H1 (cell line): ENCODE measurements at regions not wholly inside any gene's neighbourhood (a gene's known extent, or its start where the extent isn't known, plus 50 kb on each side); places are given as distances from the start of the nearest gene placed in this dataset.
A peak's percentile ranks its signal among the peaks of the same experiment; 100 is the strongest.

Experiments used
- CTCF ChIA-PET: fragments of 300-600 bp; sonication (Branson Sonifier 250); formaldehyde crosslinking; loops from one replicate; lab custom pipeline; 2021; ENCODE audit not compliant: partially characterized antibody; lab: Charles Lee
- POLR2A ChIA-PET: fragments of 300-600 bp; sonication (Branson Sonifier 250); formaldehyde crosslinking; loops from one replicate; lab custom pipeline; 2021; ENCODE audit warnings: inconsistent platforms; ENCODE audit not compliant: partially characterized antibody; lab: Charles Lee
- DNase-seq, 2 experiments: peaks; one replicate each; pipeline versions ENCODE4 v3.0.0 to v3.0.0-alpha.2; 2010 to 2022; ENCODE audit warnings: low spot score in 2 of 2, low read depth in 1 of 2, mixed read lengths in 1 of 2
- FAIRE-seq: peaks from 2 replicates; lab custom pipeline; 2011; peaks lifted over from hg19 to GRCh38; lab: Jason Lieb, UNC
- H2AFZ ChIP-seq: 2 replicates; pipeline ENCODE4 v1.8.1; 2012; ENCODE audit warnings: low read length, inconsistent platforms
- H2AK5ac ChIP-seq: 2 replicates; pipeline ENCODE4 v1.6.1; 2013; ENCODE audit warnings: low read depth, low read length
- H2BK120ac ChIP-seq: replicated peaks from 2 replicates; pipeline ENCODE3; 2013; ENCODE audit warnings: low read depth, low read length, inconsistent platforms
- H2BK12ac ChIP-seq: 2 replicates; pipeline ENCODE4 v1.6.1; 2013; ENCODE audit warnings: low read depth, low read length
- H2BK15ac ChIP-seq: 2 replicates; pipeline ENCODE4 v1.6.1; 2013; ENCODE audit warnings: low read length
- H2BK20ac ChIP-seq: 2 replicates; pipeline ENCODE4 v1.6.1; 2013; ENCODE audit warnings: low read length
- H2BK5ac ChIP-seq: 2 replicates; pipeline ENCODE4 v1.6.1; 2013; ENCODE audit warnings: low read depth, low read length
- H3K14ac ChIP-seq: 2 replicates; pipeline ENCODE4 v1.6.1; 2013; ENCODE audit warnings: inconsistent platforms; ENCODE audit not compliant: insufficient read length
- H3K18ac ChIP-seq: 2 replicates; pipeline ENCODE4 v1.6.1; 2013; ENCODE audit warnings: low read length; ENCODE audit errors: extremely low read depth
- H3K23ac ChIP-seq: 2 replicates; pipeline ENCODE4 v1.6.1; 2013; ENCODE audit warnings: inconsistent platforms; ENCODE audit not compliant: insufficient read length
- H3K23me2 ChIP-seq: 2 replicates; pipeline ENCODE4 v1.6.1; 2013; ENCODE audit warnings: low read depth, low read length
- H3K27ac ChIP-seq: 2 replicates; pipeline ENCODE4 v1.6.1; 2011; ENCODE audit warnings: low read depth, low read length, inconsistent platforms
- H3K27me3 ChIP-seq, 4 experiments: replicated peaks in 1 of 4; 1 replicate in 1 of 4; 2 replicates in 3 of 4; pipeline versions ENCODE4 v1.6.1 to v1.8.1; 2011 to 2013; ENCODE audit warnings: low read length in 3 of 4, mild to moderate bottlenecking in 3 of 4, inconsistent platforms in 2 of 4, mixed read lengths in 2 of 4, moderate library complexity in 1 of 4; ENCODE audit not compliant: control insufficient read depth in 3 of 4, insufficient read depth in 3 of 4; ENCODE audit errors: extremely low read depth in 1 of 4
- H3K36me3 ChIP-seq, 4 experiments: 2 replicates each; pipeline versions ENCODE4 v1.6.1 to v1.8.1; 2011 to 2013; ENCODE audit warnings: mild to moderate bottlenecking in 4 of 4, low read length in 3 of 4, moderate library complexity in 2 of 4, control low read depth in 1 of 4, inconsistent platforms in 1 of 4; ENCODE audit not compliant: insufficient read depth in 4 of 4, control insufficient read depth in 2 of 4
- H3K4ac ChIP-seq: replicated peaks from 2 replicates; pipeline ENCODE3; 2013; ENCODE audit warnings: low read length, low read depth, mixed read lengths, inconsistent platforms; ENCODE audit not compliant: insufficient read length
- H3K4me1 ChIP-seq, 4 experiments: replicated peaks in 1 of 4; 1 replicate in 1 of 4; 2 replicates in 3 of 4; pipeline versions ENCODE4 v1.6.1 to v1.8.1; 2011 to 2013; ENCODE audit warnings: low read length in 3 of 4, inconsistent platforms in 2 of 4, mixed read lengths in 1 of 4; ENCODE audit not compliant: insufficient read depth in 4 of 4, control insufficient read depth in 3 of 4
- H3K4me2 ChIP-seq, 2 experiments: 2 replicates each; pipeline versions ENCODE4 v1.6.1 to v1.8.1; 2011 to 2013; ENCODE audit warnings: low read depth in 2 of 2, low read length in 2 of 2, control low read depth in 1 of 2, inconsistent platforms in 1 of 2, mild to moderate bottlenecking in 1 of 2; ENCODE audit not compliant: insufficient read depth in 1 of 2
- H3K4me3 ChIP-seq, 4 experiments: fragments of 200-600, 300-600 bp in 1 of 4; sonication (generic), shearing (Covaris generic), sonication (Bioruptor Twin) in 1 of 4; 2 replicates each; pipeline versions ENCODE4 v1.5.1 to v1.8.1; 2011 to 2016; ENCODE audit warnings: low read length in 4 of 4, low read depth in 3 of 4, control low read depth in 2 of 4, inconsistent platforms in 2 of 4, mild to moderate bottlenecking in 2 of 4, mixed read lengths in 1 of 4, moderate library complexity in 1 of 4; ENCODE audit not compliant: insufficient read depth in 2 of 4; ENCODE audit errors: extremely low read depth in 1 of 4
- H3K56ac ChIP-seq: replicated peaks from 2 replicates; pipeline ENCODE3; 2013; ENCODE audit warnings: low read depth, mild to moderate bottlenecking, mixed read lengths, low read length, inconsistent platforms; ENCODE audit not compliant: insufficient read length
- H3K79me1 ChIP-seq: 2 replicates; pipeline ENCODE4 v1.6.1; 2013; ENCODE audit warnings: low read depth, low read length, control low read depth
- H3K79me2 ChIP-seq, 2 experiments: 2 replicates each; pipeline versions ENCODE4 v1.6.1 to v1.8.1; 2012 to 2013; ENCODE audit warnings: low read length in 2 of 2, mild to moderate bottlenecking in 2 of 2, inconsistent platforms in 1 of 2; ENCODE audit not compliant: insufficient read depth in 2 of 2, control insufficient read depth in 1 of 2
- H3K9ac ChIP-seq, 4 experiments: replicated peaks in 1 of 4; 1 replicate in 1 of 4; 2 replicates in 3 of 4; pipeline versions ENCODE4 v1.6.1 to v1.8.1; 2011 to 2013; ENCODE audit warnings: low read depth in 3 of 4, low read length in 3 of 4, control low read depth in 2 of 4, mild to moderate bottlenecking in 2 of 4, moderate library complexity in 2 of 4, inconsistent platforms in 1 of 4; ENCODE audit errors: extremely low read depth in 1 of 4
- H3K9me3 ChIP-seq, 2 experiments: 2 replicates each; pipeline versions ENCODE4 v1.6.1 to v1.8.1; 2012 to 2013; ENCODE audit warnings: mild to moderate bottlenecking in 2 of 2, moderate library complexity in 2 of 2, control low read depth in 1 of 2, inconsistent platforms in 1 of 2, low read depth in 1 of 2, low read length in 1 of 2, mixed read lengths in 1 of 2; ENCODE audit not compliant: insufficient read depth in 2 of 2
- H4K20me1 ChIP-seq, 2 experiments: replicated peaks in 1 of 2; 2 replicates each; pipeline versions ENCODE3 to v1.8.1; 2011 to 2013; ENCODE audit warnings: inconsistent platforms in 2 of 2, low read length in 2 of 2, mild to moderate bottlenecking in 1 of 2; ENCODE audit not compliant: insufficient read depth in 2 of 2, control insufficient read depth in 1 of 2
- H4K5ac ChIP-seq: 2 replicates; pipeline ENCODE4 v1.6.1; 2013; ENCODE audit warnings: low read length, low read depth, mixed read lengths, inconsistent platforms; ENCODE audit not compliant: insufficient read length
- H4K8ac ChIP-seq: 2 replicates; pipeline ENCODE4 v1.8.0; 2013; ENCODE audit warnings: mild to moderate bottlenecking, moderate library complexity, low read length, inconsistent platforms; ENCODE audit not compliant: insufficient read depth; ENCODE audit errors: extremely low read depth
- H4K91ac ChIP-seq: replicated peaks from 2 replicates; pipeline ENCODE3; 2013; ENCODE audit warnings: low read length, mixed read lengths, inconsistent platforms; ENCODE audit not compliant: insufficient read length
- ATF3 ChIP-seq: IDR thresholded peaks from 2 replicates; pipeline ENCODE4 v1.6.1; 2011; ENCODE audit warnings: low read depth, mild to moderate bottlenecking, low read length; ENCODE audit not compliant: insufficient read depth
- CREB1 ChIP-seq: IDR thresholded peaks from 2 replicates; pipeline ENCODE4 v1.6.1; 2012; ENCODE audit warnings: inconsistent platforms
- EZH2 ChIP-seq: fragments of 200-600 bp; sonication (generic); IDR thresholded peaks from 2 replicates; pipeline ENCODE4 v1.7.1; 2012; ENCODE audit warnings: low read depth, mild to moderate bottlenecking, moderate library complexity, low read length, inconsistent platforms; ENCODE audit not compliant: severe bottlenecking
- HDAC6 ChIP-seq: IDR thresholded peaks from one replicate; pipeline ENCODE4 v1.7.1; 2012; ENCODE audit warnings: low read depth, mild to moderate bottlenecking, inconsistent platforms, low read length, moderate library complexity
- NRF1 ChIP-seq: IDR thresholded peaks from 2 replicates; pipeline ENCODE4 v1.6.1; 2011; ENCODE audit warnings: mild to moderate bottlenecking, low read depth, low read length, improper control_type of control experiment
- RXRA ChIP-seq: IDR thresholded peaks from 2 replicates; pipeline ENCODE4 v1.6.1; 2011; ENCODE audit warnings: low read depth, mild to moderate bottlenecking, low read length, moderate library complexity; ENCODE audit not compliant: insufficient read depth
- SUZ12 ChIP-seq: fragments of 200-600 bp; sonication (generic); IDR thresholded peaks from 2 replicates; pipeline ENCODE4 v1.6.1; 2012; ENCODE audit warnings: mild to moderate bottlenecking, inconsistent platforms, low read length, moderate library complexity, mixed read lengths
- TBP ChIP-seq: IDR thresholded peaks from 2 replicates; pipeline ENCODE4 v1.6.1; 2011; ENCODE audit warnings: low read depth, low read length, improper control_type of control experiment
- WGBS, 2 experiments: shearing (Covaris generic) in 1 of 2; methylation state at CpG; one replicate each; pipeline versions ENCODE4 v1.1.6 to v1.1.7; 2013 to 2015; ENCODE audit warnings: low lambda C conversion rate in 2 of 2, mixed read lengths in 2 of 2, inconsistent platforms in 1 of 2, low coverage in 1 of 2, missing lambda C conversion rate in 1 of 2; ENCODE audit not compliant: insufficient replicate concordance in 2 of 2, insufficient coverage in 1 of 2, insufficient read length in 1 of 2; ENCODE audit errors: extremely low coverage in 1 of 2, missing lambda C conversion rate in 1 of 2; 5-methylcytosine and 5-hydroxymethylcytosine counted together

GRCh38 chr22:34971456-34971855 lies 94.5 kb upstream of the ISX start:
- 81% methylated on average over 2 of the region's 2 CpGs; no CpG with 5 or more reads in 1 of the 2 experiments for WGBS, 2 experiments
- no peak overlapping the region for H3K14ac ChIP-seq
- no peak overlapping the region for H2BK20ac ChIP-seq
- H3K23me2 ChIP-seq, result no peaks in the 10 kb centered on the region
- FAIRE-seq, result no peak
- TF ChIP-seq NRF1 (no peak), RXRA (no peak), EZH2 (no peak), SUZ12 (no peak), TBP (no peak), HDAC6 (no peak), CREB1 (no peak), ATF3 (no peak)
- TF ChIP-seq, all 59 proteins: peak for 0
- H3K4ac ChIP-seq, result no peak overlapping the region
- no peak overlapping the region for H3K4me3 ChIP-seq
- H2AFZ ChIP-seq, result 0 out of 2 replicates have a peak overlapping the region, but pooled peaks have one; percentile 55
- H4K5ac ChIP-seq, result no peak overlapping the region
- peaks cover 0 to 20% (median 7%) of the 10 kb centered on the region in 4 experiments; a peak in 6 of 7 replicates for H3K4me1 ChIP-seq
- DNase-seq, result no peak
- ChIA-PET POLR2A (no interaction called here), CTCF (interaction anchor here (0.6 to 1.6 kb wide), 3 partner anchors 46 to 1673 kb away, joined by 3 to 4 read pairs (median 3); no protein-coding TSS in a partner anchor)
- H3K18ac ChIP-seq, result no peak overlapping the region
- H4K91ac ChIP-seq, result no peak overlapping the region
- H3K56ac ChIP-seq, result no peak overlapping the region
- H4K20me1 ChIP-seq, result no peaks in the 10 kb centered on the region
- no peak overlapping the region for H3K4me2 ChIP-seq
- 0 out of 2 replicates have a peak overlapping the region, but pooled peaks have one; percentile 29 for H2BK12ac ChIP-seq
- no peaks in the 10 kb centered on the region for H3K27me3 ChIP-seq
- H2BK15ac ChIP-seq, result no peak overlapping the region
- H3K79me2 ChIP-seq, result no peaks in the 10 kb centered on the region
- H2BK120ac ChIP-seq, result no peak overlapping the region
- no peak overlapping the region for H3K9ac ChIP-seq
- no peak overlapping the region for H2AK5ac ChIP-seq
- no peaks in the 10 kb centered on the region for H3K36me3 ChIP-seq
- H3K9me3 ChIP-seq, result no peaks in the 10 kb centered on the region
- no peak overlapping the region for H3K23ac ChIP-seq
- no peak overlapping the region for H2BK5ac ChIP-seq
- H4K8ac ChIP-seq, result no peak overlapping the region
- H3K79me1 ChIP-seq, result no peaks in the 10 kb centered on the region
- H3K27ac ChIP-seq, result no peak overlapping the region
